ENCODE measurements at regions not wholly inside any gene's neighbourhood (a gene's known extent, or its start where the extent isn't known, plus 50 kb on each side); places are given as distances from the start of the nearest gene placed in this dataset.

DNA sequence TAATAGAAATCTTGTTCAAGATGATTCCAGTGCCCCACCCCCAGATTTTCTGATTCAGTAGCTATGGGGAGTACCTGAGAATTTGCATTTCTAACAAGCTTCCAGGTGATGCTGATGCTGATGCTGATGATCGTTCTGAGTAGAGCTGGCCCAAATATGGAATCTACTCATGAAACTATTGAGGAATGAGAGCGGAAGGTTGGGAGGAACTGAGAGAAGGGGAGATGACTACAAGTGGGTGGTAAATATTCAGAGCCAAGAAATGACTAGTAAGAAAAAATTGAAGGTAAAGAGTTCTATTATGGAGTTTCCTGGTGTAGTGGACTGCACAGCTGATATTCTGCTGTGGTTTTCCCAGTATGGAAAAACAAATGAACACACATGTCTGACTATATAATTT, 235.4 kb upstream of the FN1 start:
- Histone ChIP-seq H3K4me3 (ENCODE audit: low read length, poor library complexity, severe bottlenecking) (no peak overlapping the region), H2AFZ (ENCODE audit: low read length) (no peak overlapping the region), H3K36me3 (ENCODE audit: insufficient read depth, low read length) (no peaks in the 10 kb centered on the region), H3K9ac (ENCODE audit: low read depth, low read length, poor library complexity, severe bottlenecking) (no peak overlapping the region), H3K79me2 (ENCODE audit: insufficient read depth, low read length) (no peaks in the 10 kb centered on the region), H3K9me2 (replicated peaks; ENCODE audit: low read depth, low read length) (no peaks in the 10 kb centered on the region), H3K27me3 (ENCODE audit: insufficient read depth, low read length, poor library complexity, severe bottlenecking) (no peaks in the 10 kb centered on the region), H3K4me2 (ENCODE audit: low read depth, low read length, poor library complexity, severe bottlenecking) (no peak overlapping the region), H4K20me1 (ENCODE audit: insufficient read depth, low read length, poor library complexity, severe bottlenecking) (no peaks in the 10 kb centered on the region), H3K4me1 (ENCODE audit: insufficient read depth, low read length, poor library complexity, severe bottlenecking) (no peaks in the 10 kb centered on the region), H3F3A (ENCODE audit: low read depth) (no peaks in the 10 kb centered on the region), H3K9me3 (ENCODE audit: insufficient read depth, low read depth, low read length) (no peaks in the 10 kb centered on the region)
- TF ChIP-seq, protein P1, sequence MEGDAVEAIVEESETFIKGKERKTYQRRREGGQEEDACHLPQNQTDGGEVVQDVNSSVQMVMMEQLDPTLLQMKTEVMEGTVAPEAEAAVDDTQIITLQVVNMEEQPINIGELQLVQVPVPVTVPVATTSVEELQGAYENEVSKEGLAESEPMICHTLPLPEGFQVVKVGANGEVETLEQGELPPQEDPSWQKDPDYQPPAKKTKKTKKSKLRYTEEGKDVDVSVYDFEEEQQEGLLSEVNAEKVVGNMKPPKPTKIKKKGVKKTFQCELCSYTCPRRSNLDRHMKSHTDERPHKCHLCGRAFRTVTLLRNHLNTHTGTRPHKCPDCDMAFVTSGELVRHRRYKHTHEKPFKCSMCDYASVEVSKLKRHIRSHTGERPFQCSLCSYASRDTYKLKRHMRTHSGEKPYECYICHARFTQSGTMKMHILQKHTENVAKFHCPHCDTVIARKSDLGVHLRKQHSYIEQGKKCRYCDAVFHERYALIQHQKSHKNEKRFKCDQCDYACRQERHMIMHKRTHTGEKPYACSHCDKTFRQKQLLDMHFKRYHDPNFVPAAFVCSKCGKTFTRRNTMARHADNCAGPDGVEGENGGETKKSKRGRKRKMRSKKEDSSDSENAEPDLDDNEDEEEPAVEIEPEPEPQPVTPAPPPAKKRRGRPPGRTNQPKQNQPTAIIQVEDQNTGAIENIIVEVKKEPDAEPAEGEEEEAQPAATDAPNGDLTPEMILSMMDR (conservative IDR thresholded peaks at IDR 0.05; ENCODE audit: low read length): no peak
- TF ChIP-seq EZH2phosphoT487 (IDR thresholded peaks at IDR 0.05; ENCODE audit: borderline replicate concordance): no peak

DNA sequence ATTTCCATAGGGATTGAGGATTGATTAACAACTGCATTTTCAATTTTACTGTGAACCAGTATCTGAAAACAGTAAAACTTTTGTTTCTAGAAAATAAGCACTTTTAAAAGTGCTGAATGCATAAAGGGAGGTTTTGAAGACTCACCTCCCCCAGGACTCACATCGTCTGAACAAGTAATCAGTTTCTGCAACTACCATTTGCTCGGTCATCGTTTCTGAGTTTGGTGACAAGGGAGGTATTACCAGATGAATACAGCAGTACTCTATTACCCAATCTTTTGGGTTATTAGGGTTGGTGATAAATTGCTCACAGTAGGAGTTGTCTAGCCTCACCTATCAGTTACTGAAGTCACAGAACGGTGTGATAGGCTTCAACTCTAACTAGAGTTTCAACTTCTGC, 234.5 kb upstream of the FN1 start:
- H2AFZ ChIP-seq (ENCODE audit: low read length): no peak overlapping the region
- no peaks in the 10 kb centered on the region for H3K79me2 ChIP-seq (ENCODE audit: insufficient read depth, low read length)
- H3K27me3 ChIP-seq (ENCODE audit: insufficient read depth, low read length, poor library complexity, severe bottlenecking): no peaks in the 10 kb centered on the region
- H3F3A ChIP-seq (ENCODE audit: low read depth): no peaks in the 10 kb centered on the region
- H3K4me3 ChIP-seq (ENCODE audit: low read length, poor library complexity, severe bottlenecking): no peak overlapping the region
- H3K36me3 ChIP-seq (ENCODE audit: insufficient read depth, low read length): no peaks in the 10 kb centered on the region
- no peak overlapping the region for H3K9ac ChIP-seq (ENCODE audit: low read depth, low read length, poor library complexity, severe bottlenecking)
- H3K4me1 ChIP-seq (ENCODE audit: insufficient read depth, low read length, poor library complexity, severe bottlenecking): no peaks in the 10 kb centered on the region
- no peaks in the 10 kb centered on the region for H3K9me2 ChIP-seq (replicated peaks; ENCODE audit: low read depth, low read length)
- H3K4me2 ChIP-seq (ENCODE audit: low read depth, low read length, poor library complexity, severe bottlenecking): no peak overlapping the region
- no peaks in the 10 kb centered on the region for H3K9me3 ChIP-seq (ENCODE audit: insufficient read depth, low read depth, low read length)
- H4K20me1 ChIP-seq (ENCODE audit: insufficient read depth, low read length, poor library complexity, severe bottlenecking): no peaks in the 10 kb centered on the region
- TF ChIP-seq EZH2phosphoT487 (IDR thresholded peaks at IDR 0.05; ENCODE audit: borderline replicate concordance): no peak
- TF ChIP-seq, protein P1 (conservative IDR thresholded peaks at IDR 0.05; ENCODE audit: low read length): no peak

DNA sequence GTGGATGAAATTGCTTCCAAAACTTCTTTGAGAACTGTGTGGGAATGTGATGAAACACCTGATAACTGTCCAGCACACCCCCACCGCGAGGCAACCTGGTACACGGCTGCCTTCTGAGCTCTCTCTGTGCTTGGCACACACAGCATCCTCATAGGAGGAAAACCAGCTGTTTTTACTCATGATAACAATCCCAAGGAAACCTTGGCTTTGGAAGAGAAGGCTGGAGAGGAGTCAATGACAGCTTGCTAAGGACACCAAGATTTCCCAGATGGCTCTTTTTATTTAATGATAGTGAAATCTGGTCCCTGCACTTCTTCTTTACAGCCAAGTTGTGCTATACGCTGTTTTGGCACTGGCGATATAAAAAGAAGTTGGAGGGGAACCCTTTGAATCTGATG, 232.5 kb upstream of the FN1 start:
- no peaks in the 10 kb centered on the region for H3K27me3 ChIP-seq (ENCODE audit: insufficient read depth, low read length, poor library complexity, severe bottlenecking)
- no peak for TF ChIP-seq EZH2phosphoT487 (IDR thresholded peaks at IDR 0.05; ENCODE audit: borderline replicate concordance)
- TF ChIP-seq, protein P1 (conservative IDR thresholded peaks at IDR 0.05; ENCODE audit: low read length): no peak
- no peak overlapping the region for H2AFZ ChIP-seq (ENCODE audit: low read length)
- H3K4me1 ChIP-seq (ENCODE audit: insufficient read depth, low read length, poor library complexity, severe bottlenecking): no peaks in the 10 kb centered on the region
- no peaks in the 10 kb centered on the region for H3K9me2 ChIP-seq (replicated peaks; ENCODE audit: low read depth, low read length)
- no peaks in the 10 kb centered on the region for H4K20me1 ChIP-seq (ENCODE audit: insufficient read depth, low read length, poor library complexity, severe bottlenecking)
- no peak overlapping the region for H3K4me3 ChIP-seq (ENCODE audit: low read length, poor library complexity, severe bottlenecking)
- no peaks in the 10 kb centered on the region for H3K9me3 ChIP-seq (ENCODE audit: insufficient read depth, low read depth, low read length)
- no peak overlapping the region for H3K9ac ChIP-seq (ENCODE audit: low read depth, low read length, poor library complexity, severe bottlenecking)
- no peaks in the 10 kb centered on the region for H3F3A ChIP-seq (ENCODE audit: low read depth)
- H3K79me2 ChIP-seq (ENCODE audit: insufficient read depth, low read length): no peaks in the 10 kb centered on the region
- no peak overlapping the region for H3K4me2 ChIP-seq (ENCODE audit: low read depth, low read length, poor library complexity, severe bottlenecking)
- no peaks in the 10 kb centered on the region for H3K36me3 ChIP-seq (ENCODE audit: insufficient read depth, low read length)
